Coronary artery (tissue), 2 donors: ENCODE measurements at regions not wholly inside any gene's neighbourhood (a gene's known extent, or its start where the extent isn't known, plus 50 kb on each side); places are given as distances from the start of the nearest gene placed in this dataset.
"Not testable (repeated sequence)": the region's sequence is repeated elsewhere in the genome, so short reads cannot be mapped to it uniquely, and the experiment has no call there.

Experiments used
- DNase-seq: peaks from one replicate; pipeline ENCODE4 v3.0.0-alpha.2; 2017; ENCODE audit warnings: low spot score
- H3K27ac ChIP-seq, 2 donors: fragments of 200-600 bp; sonication (generic); one replicate each; pipeline ENCODE4 v1.5.1; 2016 to 2019
- H3K4me3 ChIP-seq: fragments of 200-600 bp; sonication (generic); 2 replicates; pipeline ENCODE4 v1.5.1; 2016; ENCODE audit warnings: mild to moderate bottlenecking, moderate library complexity
- TF ChIP-seq, protein P1 (sequence below): fragments of 200-600 bp; sonication (generic); IDR thresholded peaks from one replicate; pipeline ENCODE4 v1.5.1; 2019; ENCODE audit warnings: antibody characterized with exemption

DNA sequence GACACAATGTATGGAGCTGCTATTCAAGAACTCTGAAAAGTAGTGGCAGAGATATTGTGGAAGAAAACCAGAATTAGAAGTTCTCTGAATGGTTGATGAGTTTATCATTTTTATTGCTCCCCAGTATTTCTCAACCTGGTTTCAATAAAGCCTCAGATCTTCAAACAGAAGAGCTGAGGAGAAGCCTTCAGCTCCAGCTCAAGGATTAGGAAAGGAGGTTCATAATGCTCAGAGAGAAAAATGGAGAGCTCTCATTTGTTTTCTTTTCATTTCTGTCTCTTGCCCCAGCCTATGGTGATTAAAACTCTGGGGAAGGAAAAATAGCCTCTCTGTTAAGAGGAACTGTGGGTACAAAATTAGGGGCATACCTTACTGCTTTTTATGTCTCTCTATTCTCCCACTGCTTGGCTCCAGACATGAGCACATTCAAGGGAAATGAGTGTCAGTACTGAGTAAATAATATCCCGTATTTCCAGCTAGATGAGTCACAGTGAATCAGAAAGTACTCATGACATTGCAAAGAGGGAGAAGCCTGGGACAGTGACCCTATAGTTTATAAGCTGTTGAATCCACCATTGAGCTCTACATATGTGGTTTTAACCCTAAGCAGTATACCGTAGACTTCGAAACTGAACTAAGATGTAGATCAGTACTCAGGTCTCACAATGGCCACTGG lies 138.1 kb downstream of the EMB start:
- no peak for DNase-seq
- TF ChIP-seq, protein P1, sequence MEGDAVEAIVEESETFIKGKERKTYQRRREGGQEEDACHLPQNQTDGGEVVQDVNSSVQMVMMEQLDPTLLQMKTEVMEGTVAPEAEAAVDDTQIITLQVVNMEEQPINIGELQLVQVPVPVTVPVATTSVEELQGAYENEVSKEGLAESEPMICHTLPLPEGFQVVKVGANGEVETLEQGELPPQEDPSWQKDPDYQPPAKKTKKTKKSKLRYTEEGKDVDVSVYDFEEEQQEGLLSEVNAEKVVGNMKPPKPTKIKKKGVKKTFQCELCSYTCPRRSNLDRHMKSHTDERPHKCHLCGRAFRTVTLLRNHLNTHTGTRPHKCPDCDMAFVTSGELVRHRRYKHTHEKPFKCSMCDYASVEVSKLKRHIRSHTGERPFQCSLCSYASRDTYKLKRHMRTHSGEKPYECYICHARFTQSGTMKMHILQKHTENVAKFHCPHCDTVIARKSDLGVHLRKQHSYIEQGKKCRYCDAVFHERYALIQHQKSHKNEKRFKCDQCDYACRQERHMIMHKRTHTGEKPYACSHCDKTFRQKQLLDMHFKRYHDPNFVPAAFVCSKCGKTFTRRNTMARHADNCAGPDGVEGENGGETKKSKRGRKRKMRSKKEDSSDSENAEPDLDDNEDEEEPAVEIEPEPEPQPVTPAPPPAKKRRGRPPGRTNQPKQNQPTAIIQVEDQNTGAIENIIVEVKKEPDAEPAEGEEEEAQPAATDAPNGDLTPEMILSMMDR = no peak
- no peak overlapping the region for H3K4me3 ChIP-seq
- no peak overlapping the region for H3K27ac ChIP-seq

DNA sequence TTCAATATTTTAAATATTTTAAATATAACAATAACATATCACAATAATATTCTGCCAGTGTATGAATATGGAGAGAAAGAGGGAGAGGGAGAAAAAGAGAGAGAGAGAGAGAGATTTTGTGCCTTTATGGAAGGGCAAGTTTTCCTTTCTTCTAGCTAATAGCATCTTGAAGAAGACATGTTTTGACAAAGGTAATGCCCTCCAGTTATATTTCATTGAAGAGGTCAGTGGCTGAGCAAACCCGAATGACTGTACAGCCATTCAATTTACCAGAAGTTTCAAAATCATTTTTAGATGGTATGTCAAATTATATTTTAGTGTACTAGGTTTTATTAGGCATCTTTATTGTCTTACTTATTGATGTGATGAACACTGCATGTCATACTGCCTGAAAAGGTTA lies 139.3 kb downstream of the EMB start:
- Histone ChIP-seq H3K27ac (no peak overlapping the region), H3K4me3 (no peak overlapping the region)
- TF ChIP-seq, protein P1 = no peak
- DNase-seq = no peak

DNA sequence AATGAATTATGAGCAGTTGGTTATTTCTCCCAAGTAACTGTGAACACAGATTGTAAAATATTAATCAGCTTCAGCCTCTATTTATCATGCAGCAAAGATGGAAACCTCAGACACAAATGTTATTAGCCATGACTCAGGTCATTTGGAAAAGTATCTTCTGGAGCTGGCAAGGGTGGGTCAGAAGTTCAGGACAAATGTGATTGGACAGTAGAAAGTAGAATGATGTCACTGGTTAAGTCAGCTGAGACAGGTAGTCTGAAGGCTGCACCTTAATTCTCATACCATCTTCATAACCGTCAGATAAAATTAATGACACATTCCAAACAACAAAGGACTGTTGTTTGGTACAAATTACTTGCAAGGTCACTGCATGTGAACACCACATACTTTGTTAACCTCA lies 140.2 kb downstream of the EMB start:
- DNase-seq = no peak
- TF ChIP-seq, protein P1 = no peak
- H3K4me3 ChIP-seq = no peak overlapping the region
- no peak overlapping the region for H3K27ac ChIP-seq

DNA sequence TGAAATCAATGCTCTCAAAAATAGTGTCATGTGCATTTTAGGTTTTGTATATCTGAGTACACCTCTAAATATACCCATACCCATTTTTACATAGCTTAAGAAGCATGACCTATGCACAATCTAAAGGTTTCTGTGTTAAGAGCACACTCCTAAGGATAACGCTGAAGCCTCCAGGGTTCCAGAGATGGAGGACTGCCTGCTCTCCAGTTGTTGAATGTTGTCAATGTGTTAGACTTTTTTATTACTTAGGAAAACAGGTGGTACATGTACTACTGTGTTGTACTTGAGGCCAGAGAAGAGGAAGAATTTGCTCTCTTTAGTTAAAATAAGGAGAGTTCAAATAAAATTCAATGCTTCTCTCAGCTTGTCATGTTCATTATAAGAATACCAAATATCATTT lies 141.2 kb downstream of the EMB start:
- no peak for DNase-seq
- Histone ChIP-seq H3K4me3 (no peak overlapping the region), H3K27ac (no peak overlapping the region)
- TF ChIP-seq, protein P1 = no peak

DNA sequence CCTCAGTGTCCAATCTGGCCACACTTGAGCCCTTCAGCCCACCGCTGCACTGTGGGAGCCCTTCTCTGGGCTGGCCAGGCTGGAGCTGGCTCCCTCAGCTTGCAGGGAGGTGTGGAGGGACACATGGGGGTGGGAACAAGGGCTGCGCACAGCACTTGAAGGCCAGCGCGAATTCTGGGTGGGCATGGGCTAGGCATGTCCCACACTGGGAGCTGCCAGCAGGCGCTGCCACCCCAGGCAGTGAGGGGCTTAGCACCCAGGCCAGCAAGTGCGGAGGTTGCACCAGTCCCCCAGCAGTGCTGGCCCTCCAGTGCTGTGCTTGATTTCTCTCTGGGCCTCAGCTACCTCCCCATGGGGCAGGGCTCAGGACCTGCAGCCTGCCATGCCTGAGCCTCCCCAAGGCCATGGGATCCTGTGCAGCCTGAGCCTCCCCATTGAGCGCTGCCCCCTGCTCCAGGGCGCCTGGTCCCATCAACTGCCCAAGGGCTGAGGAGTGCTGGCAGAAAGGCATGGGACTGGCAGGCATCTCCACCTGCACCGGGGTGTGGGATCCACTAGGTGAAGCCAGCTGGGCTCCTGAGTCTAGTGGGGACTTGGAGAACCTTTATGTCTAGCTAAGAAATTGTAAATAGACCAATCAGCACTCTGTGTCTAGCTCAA lies 148.2 kb downstream of the EMB start:
- Histone ChIP-seq H3K27ac (no peak overlapping the region), H3K4me3 (no peak overlapping the region)
- TF ChIP-seq, protein P1 = no peak
- DNase-seq = no peak

DNA sequence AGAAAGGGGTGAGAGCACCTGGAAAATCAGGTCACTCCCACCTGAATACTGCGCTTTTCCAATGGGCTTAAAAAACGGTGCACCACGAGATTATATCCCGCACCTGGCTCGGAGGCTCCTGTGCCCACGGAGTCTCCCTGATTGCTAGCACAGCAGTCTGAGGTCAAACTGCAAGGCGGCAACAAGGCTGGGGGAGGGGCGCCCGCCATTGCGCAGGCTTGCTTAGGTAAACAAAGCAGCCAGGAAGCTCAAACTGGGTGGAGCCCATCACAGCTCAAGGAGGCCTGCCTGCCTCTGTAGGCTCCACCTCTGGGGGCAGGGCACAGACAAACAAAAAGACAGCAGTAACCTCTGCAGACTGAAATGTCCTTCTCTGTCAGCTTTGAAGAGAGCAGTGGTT lies 160.6 kb downstream of the EMB start:
- DNase-seq = not testable (repeated sequence)

More for the DNA sequence above, 160.6 kb downstream of the EMB start:
- H3K27ac ChIP-seq, H3K4me3 ChIP-seq: not testable (repeated sequence)
